ENCODE measurements at regions not wholly inside any gene's neighbourhood (a gene's known extent, or its start where the extent isn't known, plus 50 kb on each side); places are given as distances from the start of the nearest gene placed in this dataset.

GRCh38 chr4:17187003-17187402 is 288.6 kb upstream of the LDB2 start:
- TF ChIP-seq CTCF (IDR thresholded peaks at IDR 0.05; ENCODE audit: insufficient read depth, low read length): no peak
- DNase-seq (ENCODE audit: low read depth): no peak
- H3K4me3 ChIP-seq (ENCODE audit: low read depth, low read length): no peak overlapping the region

DNA sequence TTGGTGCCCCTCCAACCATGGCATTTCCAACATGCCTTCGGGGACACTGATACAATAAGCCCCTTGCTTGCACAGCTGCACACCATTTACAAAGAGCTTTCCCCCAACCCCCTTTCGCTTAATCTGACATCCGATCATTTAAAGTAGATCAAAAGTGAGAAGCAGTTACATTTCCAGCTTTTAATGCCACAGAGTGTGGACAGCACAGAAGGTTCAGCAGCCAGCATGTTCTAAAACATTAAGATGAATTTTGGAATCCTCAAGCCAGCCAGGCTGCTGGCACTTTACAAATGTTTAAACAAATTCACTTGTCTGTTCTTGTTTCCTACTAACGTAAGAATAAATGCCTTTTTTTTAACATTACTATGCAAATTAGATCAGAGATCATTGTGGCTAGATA is 284.4 kb upstream of the LDB2 start:
- no peak for DNase-seq (ENCODE audit: low read depth)
- TF ChIP-seq CTCF (IDR thresholded peaks at IDR 0.05; ENCODE audit: insufficient read depth, low read length): no peak
- no peak overlapping the region for H3K4me3 ChIP-seq (ENCODE audit: low read depth, low read length)

GRCh38 chr4:17174751-17175150 is 276.3 kb upstream of the LDB2 start:
- no peak for TF ChIP-seq CTCF (IDR thresholded peaks at IDR 0.05; ENCODE audit: insufficient read depth, low read length)
- DNase-seq (ENCODE audit: low read depth): no peak
- no peak overlapping the region for H3K4me3 ChIP-seq (ENCODE audit: low read depth, low read length)

DNA sequence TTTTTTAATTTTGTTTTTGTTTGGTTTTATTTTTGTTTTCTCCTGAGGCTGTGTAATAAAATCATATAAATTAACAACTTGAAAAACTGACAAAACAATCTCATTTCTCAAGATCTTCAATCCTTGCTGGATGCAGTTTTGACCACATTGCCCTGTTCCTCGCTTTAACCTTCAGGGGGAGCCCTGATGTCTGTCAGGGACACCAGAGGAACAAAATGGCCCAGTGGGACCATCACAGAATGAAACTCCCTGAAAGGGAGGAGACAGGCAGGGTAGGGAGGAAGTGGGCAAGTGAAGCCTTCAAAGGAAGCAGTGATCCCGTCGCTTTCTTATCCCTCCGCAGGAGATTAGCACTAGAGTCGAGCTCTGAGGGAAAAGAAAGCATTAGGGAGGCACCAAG is 274.9 kb upstream of the LDB2 start:
- no peak for DNase-seq (ENCODE audit: low read depth)
- no peak overlapping the region for H3K4me3 ChIP-seq (ENCODE audit: low read depth, low read length)
- peak; percentile 18 for TF ChIP-seq CTCF (IDR thresholded peaks at IDR 0.05; ENCODE audit: insufficient read depth, low read length)

DNA sequence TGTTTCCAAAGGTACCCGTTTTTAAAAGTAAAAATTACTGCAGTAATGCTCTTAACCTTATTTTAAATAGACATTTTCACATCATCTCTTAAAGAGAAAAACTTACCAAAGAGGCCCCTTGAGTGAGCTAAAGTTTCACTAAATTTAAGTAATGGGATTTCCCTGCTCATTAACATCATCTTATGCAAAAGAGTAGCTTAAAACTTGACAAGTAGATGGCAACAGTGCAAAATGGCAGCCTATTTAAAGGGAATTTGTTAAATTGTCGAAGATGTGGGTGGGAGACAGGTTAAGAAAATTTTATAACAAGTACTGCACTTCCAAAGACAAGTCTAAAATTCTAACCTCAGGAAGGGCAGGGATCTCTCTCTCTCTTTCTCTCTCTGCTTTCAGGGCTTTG is 271.7 kb upstream of the LDB2 start:
- no peak for TF ChIP-seq CTCF (IDR thresholded peaks at IDR 0.05; ENCODE audit: insufficient read depth, low read length)
- no peak for DNase-seq (ENCODE audit: low read depth)
- no peak overlapping the region for H3K4me3 ChIP-seq (ENCODE audit: low read depth, low read length)

- no peak for DNase-seq (ENCODE audit: low read depth)
- no peak for TF ChIP-seq CTCF (IDR thresholded peaks at IDR 0.05; ENCODE audit: insufficient read depth, low read length)
- no peak overlapping the region for H3K4me3 ChIP-seq (ENCODE audit: low read depth, low read length)
Measured at GRCh38 chr4:17169699-17170098, 271.3 kb upstream of the LDB2 start.

- H3K4me3 ChIP-seq (ENCODE audit: low read depth, low read length): no peak overlapping the region
- DNase-seq (ENCODE audit: low read depth): peak; percentile 90
- TF ChIP-seq CTCF (IDR thresholded peaks at IDR 0.05; ENCODE audit: insufficient read depth, low read length): no peak
Measured at GRCh38 chr4:17168571-17168970, 270.1 kb upstream of the LDB2 start.
